ENCODE measurements at regions not wholly inside any gene's neighbourhood (a gene's known extent, or its start where the extent isn't known, plus 50 kb on each side); places are given as distances from the start of the nearest gene placed in this dataset.

DNA sequence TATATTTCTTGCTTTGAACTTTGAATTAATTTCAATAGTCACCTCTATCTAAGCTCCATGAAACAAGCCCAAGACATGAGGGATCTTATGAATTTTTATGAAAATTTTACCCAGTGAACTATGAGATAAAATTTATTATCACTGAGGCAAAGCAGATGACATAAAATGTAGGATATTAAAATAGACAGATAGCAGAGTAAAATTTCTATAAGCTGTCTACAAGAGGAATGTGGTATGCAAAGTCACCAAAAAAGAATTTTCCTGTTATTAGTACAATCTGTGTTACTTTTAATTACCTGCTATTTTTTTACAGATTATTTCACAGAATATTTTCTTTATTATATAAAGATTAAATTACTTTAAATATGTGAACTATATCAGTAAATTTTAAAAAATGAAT lies 2312.6 kb downstream of the PCDH9 start:
- H3K9me3 ChIP-seq (ENCODE audit: control insufficient read depth, low read depth, low read length) = no peaks in the 10 kb centered on the region
- no peak overlapping the region for H3K27ac ChIP-seq (ENCODE audit: insufficient read length, low read depth, low read length)
- H3K18ac ChIP-seq (ENCODE audit: insufficient read length, low read depth, low read length) = no peak overlapping the region
- H2BK15ac ChIP-seq (ENCODE audit: low read depth, low read length) = no peak overlapping the region
- no peaks in the 10 kb centered on the region for H3K79me1 ChIP-seq (ENCODE audit: insufficient read depth, low read depth, low read length, poor library complexity, severe bottlenecking)
- H2BK120ac ChIP-seq (ENCODE audit: low read depth, low read length, poor library complexity, severe bottlenecking) = no peak overlapping the region
- no peak overlapping the region for H3T11ph ChIP-seq (ENCODE audit: low read length)
- no peak overlapping the region for H3K27ac Mint-ChIP-seq
- H2AFZ ChIP-seq (ENCODE audit: low read length) = no peak overlapping the region
- H3K4me1 Mint-ChIP-seq = no peaks in the 10 kb centered on the region
- peaks cover 7 to 12% of the 10 kb centered on the region in 2 experiments; a peak in 4 of 5 replicates for H3K9me3 Mint-ChIP-seq
- DNase-seq = no peak
- H3K27me3 ChIP-seq (ENCODE audit: insufficient read depth, low read length) = no peaks in the 10 kb centered on the region
- H3K14ac ChIP-seq (ENCODE audit: insufficient read depth, low read length) = no peak overlapping the region
- H4K20me1 ChIP-seq (ENCODE audit: control insufficient read depth, insufficient read depth, insufficient read length) = no peaks in the 10 kb centered on the region
- no peak overlapping the region for H3K4ac ChIP-seq (ENCODE audit: low read depth, low read length)
- no peaks in the 10 kb centered on the region for H3K23me2 ChIP-seq (ENCODE audit: insufficient read length, low read depth, low read length, poor library complexity, severe bottlenecking)
- no peak overlapping the region for H3K56ac ChIP-seq (ENCODE audit: insufficient read length, low read depth, low read length)
- H2BK20ac ChIP-seq (ENCODE audit: low read depth, low read length, poor library complexity, severe bottlenecking) = no peak overlapping the region
- peaks cover 0 to 6% (median 2%) of the 10 kb centered on the region in 3 experiments; a peak in 2 of 7 replicates for H3K36me3 Mint-ChIP-seq (ENCODE audit: insufficient read depth in 1 of 3, low read depth in 3 of 3)
- H2BK12ac ChIP-seq (ENCODE audit: insufficient read length, low read depth, low read length) = no peak overlapping the region
- no peak overlapping the region for H3K23ac ChIP-seq (ENCODE audit: insufficient read length, low read depth, low read length)
- no peak overlapping the region for H3K4me2 ChIP-seq (ENCODE audit: insufficient read depth, insufficient read length, low read length)
- no peak overlapping the region for H2AK5ac ChIP-seq (ENCODE audit: insufficient read length, low read length)
- H4K5ac ChIP-seq (ENCODE audit: insufficient read length, low read depth, low read length) = no peak overlapping the region
- H3K9ac ChIP-seq (ENCODE audit: extremely low read depth, insufficient read length, low read length) = no peak overlapping the region
- TF ChIP-seq CTCF (conservative IDR thresholded peaks at IDR 0.05) = no peak
- H2BK5ac ChIP-seq (ENCODE audit: insufficient read length, low read length) = no peak overlapping the region
- no peak overlapping the region for H3K4me3 Mint-ChIP-seq
- peaks cover 3% of the 10 kb centered on the region; the same call in 1 of the 2 replicates for H3K27me3 Mint-ChIP-seq (ENCODE audit: low read depth)
- H3K79me2 ChIP-seq (ENCODE audit: insufficient read depth, low read length) = no peaks in the 10 kb centered on the region
- no peak overlapping the region for H4K91ac ChIP-seq (ENCODE audit: insufficient read length, low read depth, low read length)
- no peak overlapping the region for H4K8ac ChIP-seq (replicated peaks; ENCODE audit: insufficient read length, low read depth, low read length)
- no peaks in the 10 kb centered on the region for H3K4me1 ChIP-seq (ENCODE audit: insufficient read depth, low read length)
